ENCODE measurements at regions not wholly inside any gene's neighbourhood (a gene's known extent, or its start where the extent isn't known, plus 50 kb on each side); places are given as distances from the start of the nearest gene placed in this dataset.
"Not testable (repeated sequence)": the region's sequence is repeated elsewhere in the genome, so short reads cannot be mapped to it uniquely, and the experiment has no call there.

GRCh38 chr1:244325056-244325758 lies 126.5 kb downstream of the ADSS2 start:
- peak; percentile 45 for DNase-seq

- DNase-seq, result no peak
Measured at GRCh38 chr1:244326757-244327156, 125.0 kb downstream of the ADSS2 start.

GRCh38 chr1:244327533-244327932 lies 124.2 kb downstream of the ADSS2 start:
- no peak for DNase-seq

GRCh38 chr1:244328476-244328875 lies 123.2 kb downstream of the ADSS2 start:
- no peak for DNase-seq

- no peak for DNase-seq
Measured at GRCh38 chr1:244329591-244330317, 122.0 kb downstream of the ADSS2 start.

GRCh38 chr1:244330318-244330625 lies 121.4 kb downstream of the ADSS2 start:
- DNase-seq, result no peak

- not testable (repeated sequence) for DNase-seq
Measured at GRCh38 chr1:244332761-244333160, 118.9 kb downstream of the ADSS2 start.

GRCh38 chr1:244334315-244334714 lies 117.4 kb downstream of the ADSS2 start:
- not testable (repeated sequence) for DNase-seq

GRCh38 chr1:244334842-244335241 lies 116.9 kb downstream of the ADSS2 start:
- DNase-seq, result not testable (repeated sequence)

- DNase-seq, result no peak
Measured at GRCh38 chr1:244335456-244335855, 116.3 kb downstream of the ADSS2 start.

- DNase-seq, result no peak
Measured at GRCh38 chr1:244336232-244336899, 115.3 kb downstream of the ADSS2 start.

- DNase-seq, result no peak
Measured at GRCh38 chr1:244337839-244338238, 113.9 kb downstream of the ADSS2 start.

GRCh38 chr1:244339073-244339692 lies 112.5 kb downstream of the ADSS2 start:
- no peak for DNase-seq

- no peak for DNase-seq
Measured at GRCh38 chr1:244339776-244340175, 111.9 kb downstream of the ADSS2 start.

GRCh38 chr1:244340396-244340795 lies 111.3 kb downstream of the ADSS2 start:
- no peak for DNase-seq

GRCh38 chr1:244341455-244342450 lies 110.0 kb downstream of the ADSS2 start:
- peak; percentile 55 for DNase-seq

GRCh38 chr1:244344001-244344400 lies 107.7 kb downstream of the ADSS2 start:
- DNase-seq, result no peak

- no peak for DNase-seq
Measured at GRCh38 chr1:244346972-244347618, 104.6 kb downstream of the ADSS2 start.

- no peak for DNase-seq
Measured at GRCh38 chr1:244347942-244348341, 103.8 kb downstream of the ADSS2 start.

GRCh38 chr1:244349103-244349531 lies 102.6 kb downstream of the ADSS2 start:
- DNase-seq, result no peak

GRCh38 chr1:244349581-244350001 lies 102.1 kb downstream of the ADSS2 start:
- DNase-seq, result no peak

GRCh38 chr1:244350027-244350426 lies 101.7 kb downstream of the ADSS2 start:
- DNase-seq, result no peak
